ENCODE measurements at regions not wholly inside any gene's neighbourhood (a gene's known extent, or its start where the extent isn't known, plus 50 kb on each side); places are given as distances from the start of the nearest gene placed in this dataset.

DNA sequence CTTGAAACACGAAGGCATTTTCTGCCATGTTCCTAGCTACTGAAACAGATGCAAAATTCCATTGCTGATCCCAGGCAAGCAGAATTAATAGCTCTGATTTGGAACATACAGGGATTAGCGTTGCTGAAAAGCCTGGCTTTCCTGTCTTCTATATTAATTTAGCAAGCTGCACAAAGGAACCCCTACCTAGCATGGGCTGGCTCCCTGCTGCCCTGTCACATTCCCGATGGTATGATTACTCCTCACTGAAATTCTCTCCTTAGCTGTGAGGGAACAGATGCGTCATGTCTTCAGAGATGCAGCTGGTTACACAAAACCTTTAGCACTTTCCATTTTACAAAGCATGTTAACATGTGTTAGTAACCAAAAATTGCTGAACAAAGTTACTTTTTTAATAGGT lies 878.9 kb downstream of the TYW1 start:
- H3K79me2 ChIP-seq (ENCODE audit: insufficient read depth, low read length): no peaks in the 10 kb centered on the region
- H3K27me3 ChIP-seq (ENCODE audit: insufficient read depth, low read length): no peaks in the 10 kb centered on the region
- no peaks in the 10 kb centered on the region for H3K4me1 ChIP-seq (ENCODE audit: insufficient read depth, low read length)
- H3K4me2 ChIP-seq (ENCODE audit: low read length): no peak overlapping the region
- no peaks in the 10 kb centered on the region for H4K20me1 ChIP-seq (ENCODE audit: insufficient read depth, low read length)
- no peak overlapping the region for H3K4me3 ChIP-seq (ENCODE audit: insufficient read depth, low read depth, low read length)
- no peaks in the 10 kb centered on the region for H3K36me3 Mint-ChIP-seq (ENCODE audit: low read depth, unreplicated experiment)
- no peak for DNase-seq (ENCODE audit: low read depth)
- TF ChIP-seq EZH2 (IDR thresholded peaks at IDR 0.05; ENCODE audit: insufficient read depth, low read length): no peak
- TF ChIP-seq, protein P1, sequence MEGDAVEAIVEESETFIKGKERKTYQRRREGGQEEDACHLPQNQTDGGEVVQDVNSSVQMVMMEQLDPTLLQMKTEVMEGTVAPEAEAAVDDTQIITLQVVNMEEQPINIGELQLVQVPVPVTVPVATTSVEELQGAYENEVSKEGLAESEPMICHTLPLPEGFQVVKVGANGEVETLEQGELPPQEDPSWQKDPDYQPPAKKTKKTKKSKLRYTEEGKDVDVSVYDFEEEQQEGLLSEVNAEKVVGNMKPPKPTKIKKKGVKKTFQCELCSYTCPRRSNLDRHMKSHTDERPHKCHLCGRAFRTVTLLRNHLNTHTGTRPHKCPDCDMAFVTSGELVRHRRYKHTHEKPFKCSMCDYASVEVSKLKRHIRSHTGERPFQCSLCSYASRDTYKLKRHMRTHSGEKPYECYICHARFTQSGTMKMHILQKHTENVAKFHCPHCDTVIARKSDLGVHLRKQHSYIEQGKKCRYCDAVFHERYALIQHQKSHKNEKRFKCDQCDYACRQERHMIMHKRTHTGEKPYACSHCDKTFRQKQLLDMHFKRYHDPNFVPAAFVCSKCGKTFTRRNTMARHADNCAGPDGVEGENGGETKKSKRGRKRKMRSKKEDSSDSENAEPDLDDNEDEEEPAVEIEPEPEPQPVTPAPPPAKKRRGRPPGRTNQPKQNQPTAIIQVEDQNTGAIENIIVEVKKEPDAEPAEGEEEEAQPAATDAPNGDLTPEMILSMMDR (IDR thresholded peaks at IDR 0.05; ENCODE audit: insufficient read depth, low read depth, low read length): no peak
- no peak overlapping the region for H3K4me3 Mint-ChIP-seq (ENCODE audit: unreplicated experiment)
- no peaks in the 10 kb centered on the region for H3K9me3 ChIP-seq (ENCODE audit: insufficient read depth, low read depth, low read length)
- H2AFZ ChIP-seq (ENCODE audit: low read depth, low read length): no peak overlapping the region
- no peaks in the 10 kb centered on the region for H3K4me1 Mint-ChIP-seq (ENCODE audit: low read depth, unreplicated experiment)
- no peak overlapping the region for H3K27ac Mint-ChIP-seq (ENCODE audit: unreplicated experiment)
- H3K36me3 ChIP-seq (ENCODE audit: insufficient read depth, low read length): no peaks in the 10 kb centered on the region
- no peak for FAIRE-seq
- peaks cover 19% of the 10 kb centered on the region for H3K9me3 Mint-ChIP-seq (ENCODE audit: unreplicated experiment)
- H3K9ac ChIP-seq (ENCODE audit: low read length): no peak overlapping the region
- no peak overlapping the region for H3K27ac ChIP-seq (ENCODE audit: low read depth, low read length)
- no peaks in the 10 kb centered on the region for H3K27me3 Mint-ChIP-seq (ENCODE audit: low read depth, unreplicated experiment)

DNA sequence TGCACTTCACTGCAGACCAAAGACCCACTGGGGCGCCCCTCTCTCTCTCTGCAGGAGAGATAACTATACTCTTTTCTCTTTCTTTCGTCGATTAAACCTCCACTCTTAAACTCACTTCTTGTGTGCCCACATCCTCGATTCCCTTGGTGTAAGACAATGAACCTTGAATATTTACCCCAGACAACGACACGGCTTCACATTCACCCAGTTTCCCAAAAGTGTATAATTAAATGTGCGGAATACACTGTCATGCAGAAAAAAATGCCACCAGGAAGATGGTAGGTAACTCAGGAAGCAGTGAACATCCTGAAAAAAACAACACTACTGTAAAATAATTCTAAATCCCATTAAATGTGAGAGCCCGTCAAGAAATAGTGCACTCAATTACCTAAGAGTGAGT lies 882.2 kb downstream of the TYW1 start:
- Mint-ChIP-seq H3K9me3 (ENCODE audit: unreplicated experiment) (peaks cover 19% of the 10 kb centered on the region), H3K4me3 (ENCODE audit: unreplicated experiment) (no peak overlapping the region), H3K36me3 (ENCODE audit: low read depth, unreplicated experiment) (no peaks in the 10 kb centered on the region), H3K27me3 (ENCODE audit: low read depth, unreplicated experiment) (no peaks in the 10 kb centered on the region), H3K4me1 (ENCODE audit: low read depth, unreplicated experiment) (no peaks in the 10 kb centered on the region), H3K27ac (ENCODE audit: unreplicated experiment) (no peak overlapping the region)
- FAIRE-seq (no peak), DNase-seq (ENCODE audit: low read depth) (no peak)
- TF ChIP-seq, protein P1 (IDR thresholded peaks at IDR 0.05; ENCODE audit: insufficient read depth, low read depth, low read length): no peak
- no peak for TF ChIP-seq EZH2 (IDR thresholded peaks at IDR 0.05; ENCODE audit: insufficient read depth, low read length)
- no peaks in the 10 kb centered on the region for H3K79me2 ChIP-seq (ENCODE audit: insufficient read depth, low read length)
- H3K27me3 ChIP-seq (ENCODE audit: insufficient read depth, low read length): no peaks in the 10 kb centered on the region
- no peaks in the 10 kb centered on the region for H3K4me1 ChIP-seq (ENCODE audit: insufficient read depth, low read length)
- H3K4me3 ChIP-seq (ENCODE audit: insufficient read depth, low read depth, low read length): no peak overlapping the region
- peaks cover 3% of the 10 kb centered on the region for H3K9me3 ChIP-seq (ENCODE audit: insufficient read depth, low read depth, low read length)
- H2AFZ ChIP-seq (ENCODE audit: low read depth, low read length): no peak overlapping the region
- H3K36me3 ChIP-seq (ENCODE audit: insufficient read depth, low read length): no peaks in the 10 kb centered on the region
- no peak overlapping the region for H3K4me2 ChIP-seq (ENCODE audit: low read length)
- no peak overlapping the region for H3K9ac ChIP-seq (ENCODE audit: low read length)
- no peak overlapping the region for H3K27ac ChIP-seq (ENCODE audit: low read depth, low read length)
- no peaks in the 10 kb centered on the region for H4K20me1 ChIP-seq (ENCODE audit: insufficient read depth, low read length)

DNA sequence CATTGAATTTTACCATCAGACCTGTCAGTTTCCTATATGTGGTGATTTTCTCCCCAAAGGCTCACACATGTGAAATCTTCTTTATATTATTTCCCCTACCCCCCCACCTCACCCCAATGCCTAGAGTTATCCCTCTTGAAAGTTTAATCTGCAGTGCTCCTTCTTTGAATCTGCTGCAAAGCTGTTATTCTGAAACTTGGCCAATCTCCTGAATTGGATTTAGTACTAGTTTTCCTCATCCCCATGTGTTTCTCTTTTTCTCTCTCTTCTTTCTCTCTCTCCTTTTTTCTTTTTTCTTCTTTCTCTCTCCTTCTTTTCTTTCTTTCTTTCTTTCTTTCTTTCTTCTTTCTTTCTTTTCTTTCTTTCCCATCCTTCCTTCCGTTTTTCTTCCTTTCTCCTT lies 886.2 kb downstream of the TYW1 start:
- H3K9me3 Mint-ChIP-seq (ENCODE audit: unreplicated experiment): peaks cover 18% of the 10 kb centered on the region
- H2AFZ ChIP-seq (ENCODE audit: low read depth, low read length): no peak overlapping the region
- peaks cover 3% of the 10 kb centered on the region for H3K9me3 ChIP-seq (ENCODE audit: insufficient read depth, low read depth, low read length)
- H3K27me3 ChIP-seq (ENCODE audit: insufficient read depth, low read length): no peaks in the 10 kb centered on the region
- no peaks in the 10 kb centered on the region for H3K4me1 ChIP-seq (ENCODE audit: insufficient read depth, low read length)
- H3K4me3 ChIP-seq (ENCODE audit: insufficient read depth, low read depth, low read length): no peak overlapping the region
- H3K9ac ChIP-seq (ENCODE audit: low read length): no peak overlapping the region
- no peak overlapping the region for H3K27ac ChIP-seq (ENCODE audit: low read depth, low read length)
- H3K4me3 Mint-ChIP-seq (ENCODE audit: unreplicated experiment): no peak overlapping the region
- DNase-seq (ENCODE audit: low read depth) (no peak), FAIRE-seq (no peak)
- no peaks in the 10 kb centered on the region for H3K36me3 Mint-ChIP-seq (ENCODE audit: low read depth, unreplicated experiment)
- no peak overlapping the region for H3K27ac Mint-ChIP-seq (ENCODE audit: unreplicated experiment)
- no peaks in the 10 kb centered on the region for H3K79me2 ChIP-seq (ENCODE audit: insufficient read depth, low read length)
- TF ChIP-seq, protein P1 (IDR thresholded peaks at IDR 0.05; ENCODE audit: insufficient read depth, low read depth, low read length): no peak
- no peak for TF ChIP-seq EZH2 (IDR thresholded peaks at IDR 0.05; ENCODE audit: insufficient read depth, low read length)
- H3K4me2 ChIP-seq (ENCODE audit: low read length): no peak overlapping the region
- H3K27me3 Mint-ChIP-seq (ENCODE audit: low read depth, unreplicated experiment): no peaks in the 10 kb centered on the region
- H4K20me1 ChIP-seq (ENCODE audit: insufficient read depth, low read length): no peaks in the 10 kb centered on the region
- no peaks in the 10 kb centered on the region for H3K36me3 ChIP-seq (ENCODE audit: insufficient read depth, low read length)
- no peaks in the 10 kb centered on the region for H3K4me1 Mint-ChIP-seq (ENCODE audit: low read depth, unreplicated experiment)

Data from astrocyte (in vitro differentiated cells and primary cell).